ENCODE measurements at regions not wholly inside any gene's neighbourhood (a gene's known extent, or its start where the extent isn't known, plus 50 kb on each side); places are given as distances from the start of the nearest gene placed in this dataset.

DNA sequence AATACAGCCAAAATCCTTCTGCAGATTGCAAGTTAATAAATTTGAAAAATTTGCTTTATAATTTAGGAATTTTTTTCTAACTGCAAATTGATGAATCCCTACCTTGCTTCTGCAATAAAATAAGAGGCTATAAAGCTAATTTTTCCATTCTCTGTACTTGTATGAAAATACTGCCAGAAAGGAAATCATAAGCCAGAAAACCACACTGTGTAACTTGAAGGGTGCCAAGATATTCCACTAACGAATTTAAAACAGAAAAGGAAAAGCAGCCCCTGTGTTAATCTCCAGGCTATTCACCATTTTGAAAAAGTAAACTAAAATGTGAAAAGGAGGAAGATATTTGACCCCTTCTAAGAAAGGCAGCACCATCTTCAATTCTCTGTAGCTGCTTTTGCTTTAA lies 557.9 kb upstream of the ZNF385D start:
- no peak for TF ChIP-seq POLR2A (IDR thresholded peaks at IDR 0.05)
- TF ChIP-seq POLR2AphosphoS5 (IDR thresholded peaks at IDR 0.05) = no peak
- TF ChIP-seq, protein P1, sequence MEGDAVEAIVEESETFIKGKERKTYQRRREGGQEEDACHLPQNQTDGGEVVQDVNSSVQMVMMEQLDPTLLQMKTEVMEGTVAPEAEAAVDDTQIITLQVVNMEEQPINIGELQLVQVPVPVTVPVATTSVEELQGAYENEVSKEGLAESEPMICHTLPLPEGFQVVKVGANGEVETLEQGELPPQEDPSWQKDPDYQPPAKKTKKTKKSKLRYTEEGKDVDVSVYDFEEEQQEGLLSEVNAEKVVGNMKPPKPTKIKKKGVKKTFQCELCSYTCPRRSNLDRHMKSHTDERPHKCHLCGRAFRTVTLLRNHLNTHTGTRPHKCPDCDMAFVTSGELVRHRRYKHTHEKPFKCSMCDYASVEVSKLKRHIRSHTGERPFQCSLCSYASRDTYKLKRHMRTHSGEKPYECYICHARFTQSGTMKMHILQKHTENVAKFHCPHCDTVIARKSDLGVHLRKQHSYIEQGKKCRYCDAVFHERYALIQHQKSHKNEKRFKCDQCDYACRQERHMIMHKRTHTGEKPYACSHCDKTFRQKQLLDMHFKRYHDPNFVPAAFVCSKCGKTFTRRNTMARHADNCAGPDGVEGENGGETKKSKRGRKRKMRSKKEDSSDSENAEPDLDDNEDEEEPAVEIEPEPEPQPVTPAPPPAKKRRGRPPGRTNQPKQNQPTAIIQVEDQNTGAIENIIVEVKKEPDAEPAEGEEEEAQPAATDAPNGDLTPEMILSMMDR (IDR thresholded peaks at IDR 0.05) = no peak
- TF ChIP-seq EP300 (IDR thresholded peaks at IDR 0.05) = no peak
- no peaks in the 10 kb centered on the region for H3K4me1 ChIP-seq
- H3K27me3 ChIP-seq = no peaks in the 10 kb centered on the region
- 10 to 14% (median 11%) methylated on average over 1 of the region's 1 CpG for WGBS, 5 donors
- H3K4me3 ChIP-seq = no peak overlapping the region
- no peak overlapping the region for H3K27ac ChIP-seq
- peak in 1 of 2 donors; percentile 5 for DNase-seq
- intact Hi-C loops (cut with DNase I; ENCODE audit: low total_unique reads) = no loop called here
- no peaks in the 10 kb centered on the region for H3K36me3 ChIP-seq
- peaks cover 0 to 4% (median under 1%) of the 10 kb centered on the region in 4 donors for H3K9me3 ChIP-seq

DNA sequence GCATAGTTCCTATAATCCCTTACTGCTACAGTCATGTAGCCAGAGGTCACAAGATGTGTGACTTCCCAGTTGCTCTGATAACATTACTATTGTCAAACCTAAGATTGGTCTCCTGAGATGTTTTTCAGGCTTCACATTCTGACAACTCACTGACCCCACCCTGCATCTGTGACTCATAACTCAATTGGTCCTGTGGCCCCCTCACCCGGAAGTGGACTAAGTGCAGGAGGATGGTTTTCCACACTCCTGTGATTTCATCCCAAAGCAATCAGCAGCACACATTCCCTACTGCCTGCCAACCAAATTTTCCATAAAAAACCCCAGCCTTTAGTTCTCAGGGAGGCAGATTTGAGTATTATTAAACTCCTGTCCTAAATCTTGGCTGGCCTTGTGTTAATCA lies 564.9 kb upstream of the ZNF385D start:
- Histone ChIP-seq H3K27me3 (no peaks in the 10 kb centered on the region), H3K9me3 (peaks cover 0 to 4% (median 0%) of the 10 kb centered on the region in 4 donors), H3K4me1 (no peaks in the 10 kb centered on the region), H3K27ac (no peak overlapping the region), H3K4me3 (no peak overlapping the region), H3K36me3 (no peaks in the 10 kb centered on the region)
- WGBS, 5 donors = 60 to 92% (median 80%) methylated on average over 1 of the region's 1 CpG
- intact Hi-C loops (cut with DNase I; ENCODE audit: low total_unique reads) = no loop called here
- TF ChIP-seq, protein P1 (IDR thresholded peaks at IDR 0.05) = no peak
- TF ChIP-seq EP300 (IDR thresholded peaks at IDR 0.05) = no peak
- no peak for TF ChIP-seq POLR2A (IDR thresholded peaks at IDR 0.05)
- no peak for TF ChIP-seq POLR2AphosphoS5 (IDR thresholded peaks at IDR 0.05)
- no peak for DNase-seq

DNA sequence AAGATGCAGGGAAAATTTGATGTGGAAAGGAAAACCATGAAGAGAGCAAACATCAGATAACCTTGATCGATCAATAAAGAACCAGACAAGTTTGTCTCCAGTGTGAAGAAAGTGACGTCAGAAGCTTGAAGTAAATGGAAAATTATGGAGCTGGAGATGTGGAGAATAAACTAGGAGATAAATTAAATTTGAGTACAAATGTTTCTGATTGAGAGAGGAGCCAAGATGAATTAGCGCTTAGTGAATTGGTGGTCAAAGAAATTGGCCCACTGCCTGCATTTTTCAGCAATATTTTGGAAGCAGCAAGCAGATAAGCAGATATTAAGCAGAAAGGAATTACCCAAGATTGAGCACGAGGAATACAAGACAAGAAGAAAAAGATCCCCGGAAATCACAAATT lies 567.3 kb upstream of the ZNF385D start:
- peak in 1 of 2 donors; percentile 36 for DNase-seq
- Histone ChIP-seq H3K36me3 (no peaks in the 10 kb centered on the region), H3K4me1 (no peaks in the 10 kb centered on the region), H3K27me3 (no peaks in the 10 kb centered on the region), H3K4me3 (no peak overlapping the region), H3K27ac (no peak overlapping the region), H3K9me3 (no peaks in the 10 kb centered on the region)
- TF ChIP-seq POLR2AphosphoS5 (IDR thresholded peaks at IDR 0.05) (no peak), EP300 (IDR thresholded peaks at IDR 0.05) (no peak), POLR2A (IDR thresholded peaks at IDR 0.05) (no peak)
- TF ChIP-seq, protein P1 (IDR thresholded peaks at IDR 0.05) = no peak
- WGBS, 5 donors = 72 to 79% (median 77%) methylated on average over 5 of the region's 5 CpGs
- intact Hi-C loops (cut with DNase I; ENCODE audit: low total_unique reads) = no loop called here

DNA sequence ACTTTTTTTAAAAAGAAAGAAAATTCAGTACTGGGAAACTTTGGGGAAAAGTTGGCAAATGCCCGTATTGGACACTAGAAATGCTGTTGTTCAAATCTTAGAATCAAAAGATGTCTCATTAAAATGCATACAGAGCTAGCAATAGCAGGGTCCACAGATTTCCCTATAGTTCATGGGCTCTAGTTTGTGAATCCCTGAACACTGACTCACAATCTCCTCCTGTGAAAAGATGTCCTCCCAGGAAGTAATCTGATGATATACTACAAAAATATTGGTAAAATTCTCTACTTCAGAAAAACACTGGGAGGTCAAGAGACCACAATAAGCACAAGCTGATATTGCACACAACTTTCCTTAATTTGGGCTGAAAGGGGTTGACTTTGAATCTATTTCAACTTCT lies 568.4 kb upstream of the ZNF385D start:
- Histone ChIP-seq H3K9me3 (no peaks in the 10 kb centered on the region), H3K27ac (no peak overlapping the region), H3K27me3 (no peaks in the 10 kb centered on the region), H3K4me1 (no peaks in the 10 kb centered on the region), H3K4me3 (no peak overlapping the region), H3K36me3 (no peaks in the 10 kb centered on the region)
- 74 to 91% (median 79%) methylated on average over 1 of the region's 1 CpG for WGBS, 5 donors
- intact Hi-C loops (cut with DNase I; ENCODE audit: low total_unique reads) = no loop called here
- no peak for DNase-seq
- no peak for TF ChIP-seq POLR2AphosphoS5 (IDR thresholded peaks at IDR 0.05)
- TF ChIP-seq, protein P1 (IDR thresholded peaks at IDR 0.05) = no peak
- no peak for TF ChIP-seq POLR2A (IDR thresholded peaks at IDR 0.05)
- TF ChIP-seq EP300 (IDR thresholded peaks at IDR 0.05) = no peak

All from stomach (tissue), 8 donors.